A549 (cell line): ENCODE measurements at regions not wholly inside any gene's neighbourhood (a gene's known extent, or its start where the extent isn't known, plus 50 kb on each side); places are given as distances from the start of the nearest gene placed in this dataset.

Experiments
- EP300 ChIP-seq, 2 experiments: fragments of >200 bp; sonication (Bioruptor Twin); formaldehyde crosslinking; IDR thresholded peaks; 2 replicates in 1 of 2; 3 replicates in 1 of 2; pipeline ENCODE4 v1.6.1; 2016 to 2017
- POLR2A ChIP-seq: IDR thresholded peaks from 2 replicates; pipeline ENCODE4 v1.6.1; 2012; ENCODE audit warnings: mild to moderate bottlenecking, low read length
- POLR2AphosphoS2 ChIP-seq: conservative IDR thresholded peaks from 2 replicates; pipeline ENCODE4 v1.6.1; 2012; ENCODE audit warnings: low read length, improper control_type of control experiment, inconsistent platforms
- REST ChIP-seq: fragments of 200-600 bp; sonication (generic); IDR thresholded peaks from 2 replicates; pipeline ENCODE4 v1.6.1; 2016; ENCODE audit warnings: antibody characterized with exemption, mild to moderate bottlenecking, moderate library complexity
- ZNF302 ChIP-seq: fragments of 250-450 bp; sonication (Bioruptor Pico); IDR thresholded peaks from 2 replicates; pipeline ENCODE4 v1.9.0; 2021; ENCODE audit warnings: inconsistent platforms, mild to moderate bottlenecking, moderate library complexity
- ZSCAN20 ChIP-seq: fragments of 250-450 bp; sonication (Bioruptor Pico); IDR thresholded peaks from 2 replicates; pipeline ENCODE4 v1.8.0; 2022; ENCODE audit warnings: mild to moderate bottlenecking, moderate library complexity
- TF ChIP-seq, protein P1 (sequence below): fragments of >200 bp; sonication (Bioruptor Twin); formaldehyde crosslinking; IDR thresholded peaks from 3 replicates; pipeline ENCODE4 v1.5.1; 2016

GRCh38 chr2:181163691-181164090 lies 183.3 kb downstream of the UBE2E3 start:
- TF ChIP-seq ZSCAN20, result no peak
- TF ChIP-seq, protein P1, sequence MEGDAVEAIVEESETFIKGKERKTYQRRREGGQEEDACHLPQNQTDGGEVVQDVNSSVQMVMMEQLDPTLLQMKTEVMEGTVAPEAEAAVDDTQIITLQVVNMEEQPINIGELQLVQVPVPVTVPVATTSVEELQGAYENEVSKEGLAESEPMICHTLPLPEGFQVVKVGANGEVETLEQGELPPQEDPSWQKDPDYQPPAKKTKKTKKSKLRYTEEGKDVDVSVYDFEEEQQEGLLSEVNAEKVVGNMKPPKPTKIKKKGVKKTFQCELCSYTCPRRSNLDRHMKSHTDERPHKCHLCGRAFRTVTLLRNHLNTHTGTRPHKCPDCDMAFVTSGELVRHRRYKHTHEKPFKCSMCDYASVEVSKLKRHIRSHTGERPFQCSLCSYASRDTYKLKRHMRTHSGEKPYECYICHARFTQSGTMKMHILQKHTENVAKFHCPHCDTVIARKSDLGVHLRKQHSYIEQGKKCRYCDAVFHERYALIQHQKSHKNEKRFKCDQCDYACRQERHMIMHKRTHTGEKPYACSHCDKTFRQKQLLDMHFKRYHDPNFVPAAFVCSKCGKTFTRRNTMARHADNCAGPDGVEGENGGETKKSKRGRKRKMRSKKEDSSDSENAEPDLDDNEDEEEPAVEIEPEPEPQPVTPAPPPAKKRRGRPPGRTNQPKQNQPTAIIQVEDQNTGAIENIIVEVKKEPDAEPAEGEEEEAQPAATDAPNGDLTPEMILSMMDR, result no peak
- no peak for TF ChIP-seq ZNF302
- no peak for TF ChIP-seq POLR2A
- no peak for TF ChIP-seq POLR2AphosphoS2
- no peak for TF ChIP-seq REST
- no peak for TF ChIP-seq EP300 (IDR thresholded peaks at IDR 0.05)
